Stimulated activated CD4-positive, alpha-beta T cell treated with anti-CD3 and anti-CD28 coated beads, Interleukin-15, amount 100 ng/mL, for 48 hours (primary cell): ENCODE measurements at regions not wholly inside any gene's neighbourhood (a gene's known extent, or its start where the extent isn't known, plus 50 kb on each side); places are given as distances from the start of the nearest gene placed in this dataset.

Source experiments
- DNase-seq, 2 donors: peaks; one replicate each; pipeline ENCODE4 v3.0.0-alpha.2; 2020; ENCODE audit warnings: low read depth in 2 of 2

- no peak for DNase-seq
Measured at GRCh38 chr7:32179567-32179966, 109.4 kb upstream of the PDE1C start.

GRCh38 chr7:32178677-32179366 is 108.6 kb upstream of the PDE1C start:
- no peak for DNase-seq

GRCh38 chr7:32177232-32177631 is 107.0 kb upstream of the PDE1C start:
- no peak for DNase-seq

DNA sequence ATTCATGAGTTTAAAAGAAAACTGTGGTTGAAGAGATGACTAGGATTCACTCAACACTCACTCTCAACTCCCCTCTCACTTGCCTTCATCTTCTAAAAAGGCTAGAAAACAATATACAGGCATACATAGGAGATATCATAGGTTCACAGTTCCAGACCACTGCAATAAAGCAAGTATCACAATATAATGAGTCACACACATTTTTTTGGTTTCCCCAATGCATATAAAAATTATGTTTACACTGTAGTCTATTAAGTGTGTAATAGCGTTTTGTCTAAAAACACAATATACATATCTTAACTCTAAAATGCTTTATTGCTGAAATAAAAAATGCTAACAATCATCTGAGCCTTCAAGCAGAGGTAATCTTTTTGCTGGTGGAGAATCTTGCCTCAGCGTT is 104.9 kb upstream of the PDE1C start:
- no peak for DNase-seq

- no peak for DNase-seq
Measured at GRCh38 chr7:32171248-32171647, 101.0 kb upstream of the PDE1C start.

DNA sequence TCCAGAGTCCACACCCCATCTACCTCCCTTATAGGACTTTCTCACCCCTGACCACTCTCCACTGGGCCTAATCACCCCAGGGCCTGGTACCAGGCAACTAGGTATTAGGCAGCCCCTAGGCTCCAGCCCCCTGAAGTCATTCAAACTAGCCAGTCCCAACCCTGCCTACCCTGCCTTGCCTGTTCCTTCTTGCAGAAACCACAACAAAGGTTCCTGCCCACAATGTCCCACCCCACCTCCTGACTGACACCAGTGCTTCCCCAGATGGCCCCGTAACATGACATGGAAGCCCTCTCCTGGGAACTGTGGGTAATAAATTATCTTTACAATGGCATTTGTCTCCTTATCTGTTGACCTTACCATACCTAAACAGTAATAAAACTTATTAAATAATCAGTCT is 100.6 kb upstream of the PDE1C start:
- no peak for DNase-seq

DNA sequence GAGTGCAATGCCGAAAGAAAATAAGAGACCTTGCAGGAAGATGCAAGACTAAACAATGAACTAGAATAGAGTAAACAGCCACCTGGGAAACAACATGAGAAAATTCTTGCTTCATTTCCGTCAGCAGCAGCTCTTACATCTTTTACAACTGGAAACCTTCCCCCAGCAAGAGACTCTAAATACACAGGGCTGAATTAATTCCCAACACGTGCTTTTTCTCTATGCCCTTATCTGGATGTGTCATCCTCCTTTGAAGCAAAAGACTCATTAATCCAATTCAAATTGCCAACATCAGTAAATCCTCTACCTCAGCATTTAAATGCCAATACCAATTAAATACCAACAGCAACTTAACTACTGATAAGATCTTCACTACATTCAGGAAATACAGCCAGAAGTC is 99.0 kb upstream of the PDE1C start:
- no peak for DNase-seq

- DNase-seq, result no peak
Measured at GRCh38 chr7:32167815-32168214, 97.6 kb upstream of the PDE1C start.

- DNase-seq, result no peak
Measured at GRCh38 chr7:32167256-32167655, 97.0 kb upstream of the PDE1C start.

DNA sequence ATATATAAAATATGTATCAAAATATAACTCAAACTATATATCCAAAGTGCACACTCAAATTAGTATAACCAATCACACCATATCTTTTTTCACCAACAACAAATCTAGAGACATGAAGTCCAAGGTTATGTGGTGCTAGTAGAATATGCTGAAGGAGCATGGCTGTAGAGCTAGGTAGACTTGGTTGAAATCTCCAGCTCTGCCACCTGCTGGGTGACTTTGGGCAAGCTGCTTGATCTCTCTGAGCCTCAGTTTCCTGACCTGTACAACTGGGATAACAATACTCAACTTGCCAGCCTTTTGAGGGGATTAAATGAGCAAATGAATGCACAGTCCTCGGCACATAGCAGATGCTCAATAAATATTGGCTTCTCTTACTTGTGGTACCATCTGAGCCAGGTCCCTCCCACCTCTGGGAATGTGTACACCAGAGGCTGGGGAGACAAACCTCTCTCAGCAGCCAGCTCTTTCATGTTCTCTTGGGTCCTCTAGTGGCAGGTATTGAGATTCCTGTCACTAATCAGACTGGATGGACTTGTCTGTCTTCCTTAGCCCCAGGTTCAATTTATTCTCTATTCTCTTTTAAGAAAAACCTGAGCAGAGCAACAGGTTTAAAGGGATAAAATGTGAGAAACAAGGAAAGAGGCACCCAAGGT is 94.3 kb upstream of the PDE1C start:
- no peak for DNase-seq

DNA sequence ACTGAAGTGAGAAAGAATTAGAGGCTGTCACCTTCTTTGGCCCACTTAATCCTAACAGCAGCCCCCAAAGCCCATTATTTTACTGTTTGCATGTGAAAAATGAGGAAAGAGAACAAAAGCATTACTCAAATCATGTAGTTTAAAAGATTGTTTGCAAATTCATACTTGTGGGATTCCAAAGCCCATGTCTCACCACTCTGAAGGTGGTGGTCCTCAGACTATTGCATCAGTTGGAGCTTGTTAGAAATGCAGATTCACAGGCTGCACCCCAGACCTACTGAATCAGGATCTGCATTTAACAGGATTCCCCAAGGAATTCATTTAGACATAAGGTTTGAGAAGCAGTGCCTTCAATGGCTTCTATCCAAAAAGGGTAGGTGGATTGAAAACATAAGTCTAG is 93.7 kb upstream of the PDE1C start:
- no peak for DNase-seq

DNA sequence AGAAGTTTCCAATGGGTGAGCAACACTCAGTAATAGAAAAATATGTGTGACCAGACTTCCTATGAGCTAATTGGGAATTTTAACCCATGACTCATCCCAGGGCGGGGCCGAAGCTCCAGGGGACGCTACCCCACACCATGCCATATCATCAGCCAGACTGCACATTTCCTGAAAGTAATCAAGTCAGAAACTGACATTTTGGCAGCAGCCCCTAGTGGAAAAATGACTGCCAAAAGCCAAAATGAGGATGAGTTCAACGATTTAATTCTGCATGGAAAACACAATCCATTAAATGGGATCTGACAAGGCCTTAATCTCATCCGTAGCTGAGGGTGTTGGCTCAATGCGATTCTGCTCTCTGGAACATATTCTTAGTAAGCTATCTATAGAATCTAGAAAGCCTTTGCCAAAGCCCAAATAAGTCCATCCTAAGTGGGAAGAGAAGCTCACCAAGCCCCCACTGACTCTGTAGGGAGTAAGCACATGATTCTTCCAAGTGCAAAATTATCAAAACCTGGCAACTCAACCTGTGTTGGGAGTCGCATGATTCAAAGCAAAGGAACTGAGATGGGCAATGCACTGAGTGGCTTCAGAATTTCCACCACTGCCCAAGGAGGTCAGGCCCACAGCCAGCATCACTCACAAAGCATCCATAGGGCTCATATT is 93.1 kb upstream of the PDE1C start:
- no peak for DNase-seq

DNA sequence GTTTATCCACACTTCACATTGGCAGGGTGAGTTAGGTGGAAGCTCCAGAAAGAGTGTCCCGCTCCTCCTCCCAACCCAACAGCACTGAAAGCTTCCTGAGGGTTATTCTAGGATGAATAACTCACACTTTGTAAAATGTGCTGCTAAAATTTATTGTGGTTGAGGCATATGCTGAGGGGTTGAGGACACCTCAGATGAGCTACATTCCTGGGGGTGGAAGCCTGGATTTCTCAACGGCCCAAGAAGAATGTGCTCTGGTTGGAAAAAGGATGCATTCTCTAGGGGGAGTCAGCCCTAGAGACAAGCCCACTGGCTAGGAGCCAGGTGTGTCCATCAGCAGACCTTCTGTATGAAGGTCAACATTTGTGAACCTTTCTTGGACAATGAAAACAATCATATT is 91.5 kb upstream of the PDE1C start:
- no peak for DNase-seq

DNA sequence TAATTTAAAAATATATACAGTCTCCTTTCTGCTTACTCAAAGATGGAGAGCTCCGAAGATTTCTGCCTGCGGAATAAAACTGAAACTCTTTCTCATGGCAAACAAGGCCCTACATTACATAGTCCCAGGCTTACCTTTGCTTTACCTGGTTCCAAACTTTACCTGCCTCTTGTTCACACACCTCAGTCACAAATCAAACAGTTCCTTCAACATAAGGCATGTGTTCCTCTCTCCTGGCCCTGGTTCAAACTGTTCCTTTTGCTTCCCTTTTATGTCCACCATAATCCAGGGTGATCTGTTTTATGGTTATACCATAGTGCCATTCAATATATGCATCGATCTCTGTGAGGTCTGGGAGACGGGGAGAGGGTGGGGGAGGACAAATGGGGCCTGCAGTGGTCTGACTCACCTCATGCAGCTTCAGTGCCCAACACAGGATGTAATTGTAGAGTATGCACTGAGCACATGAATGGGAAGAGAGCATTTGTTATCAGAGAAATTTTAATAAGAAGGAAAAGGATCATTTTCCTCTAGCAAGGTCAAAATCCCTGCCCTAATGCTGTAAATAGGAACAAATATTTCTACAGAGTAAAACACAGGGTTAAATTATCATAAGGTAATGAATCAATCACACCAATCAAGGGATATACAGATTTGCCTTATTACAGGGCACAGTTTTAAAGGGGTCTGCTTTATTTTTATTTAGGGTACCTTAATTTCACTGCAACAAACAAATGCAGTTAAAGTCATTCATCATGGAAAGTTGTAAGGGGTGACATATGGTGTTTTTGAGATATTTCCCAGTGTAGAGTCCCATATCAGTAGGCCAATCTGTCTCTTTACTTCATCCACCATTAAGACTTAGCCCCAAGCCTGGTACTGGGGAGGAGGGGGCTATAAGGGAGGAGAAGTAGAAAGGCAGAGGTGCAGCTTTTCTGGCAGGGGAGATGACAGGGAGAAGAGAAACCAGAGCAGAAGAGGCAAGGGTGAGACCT is 88.8 kb upstream of the PDE1C start:
- no peak for DNase-seq

DNA sequence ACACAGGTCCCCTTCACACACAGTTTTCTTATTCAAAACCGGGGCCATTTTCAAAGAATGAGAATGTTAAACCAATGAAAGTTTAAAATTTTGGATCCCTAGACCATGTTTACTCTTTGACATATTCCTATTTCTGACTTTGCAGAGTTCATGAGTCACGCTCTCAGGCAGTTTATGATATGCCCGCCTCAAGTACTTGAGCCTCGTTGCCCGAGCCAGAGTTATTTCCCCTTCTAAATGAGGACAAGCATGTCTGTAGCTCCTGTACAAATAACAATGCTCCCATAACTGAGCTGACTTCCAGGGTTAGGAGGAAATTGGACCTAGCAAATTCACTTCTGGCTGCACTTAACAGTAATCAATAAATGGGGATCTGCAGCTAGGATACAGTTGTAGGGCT is 87.9 kb upstream of the PDE1C start:
- DNase-seq, result no peak

- no peak for DNase-seq
Measured at GRCh38 chr7:32155712-32156111, 85.5 kb upstream of the PDE1C start.

DNA sequence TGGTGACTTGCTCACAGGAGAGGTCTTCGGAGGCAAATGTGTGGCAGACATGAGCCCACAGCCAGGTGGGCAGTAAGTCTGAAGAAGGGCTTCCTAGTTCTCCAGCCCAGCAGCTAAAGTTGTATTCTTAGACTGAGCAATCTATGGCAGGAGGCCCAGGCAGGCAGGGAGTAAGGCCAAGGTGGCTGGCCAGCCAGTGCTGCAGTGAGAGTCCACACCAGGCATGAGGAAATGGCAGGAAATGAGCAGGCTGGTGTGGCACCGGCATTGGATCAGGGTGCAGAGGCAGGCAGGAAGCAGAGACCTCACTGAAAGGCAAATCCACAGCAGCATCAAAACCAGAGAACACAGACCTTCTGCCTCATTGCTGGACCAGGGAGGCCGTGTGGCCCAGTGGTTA is 84.6 kb upstream of the PDE1C start:
- no peak for DNase-seq

DNA sequence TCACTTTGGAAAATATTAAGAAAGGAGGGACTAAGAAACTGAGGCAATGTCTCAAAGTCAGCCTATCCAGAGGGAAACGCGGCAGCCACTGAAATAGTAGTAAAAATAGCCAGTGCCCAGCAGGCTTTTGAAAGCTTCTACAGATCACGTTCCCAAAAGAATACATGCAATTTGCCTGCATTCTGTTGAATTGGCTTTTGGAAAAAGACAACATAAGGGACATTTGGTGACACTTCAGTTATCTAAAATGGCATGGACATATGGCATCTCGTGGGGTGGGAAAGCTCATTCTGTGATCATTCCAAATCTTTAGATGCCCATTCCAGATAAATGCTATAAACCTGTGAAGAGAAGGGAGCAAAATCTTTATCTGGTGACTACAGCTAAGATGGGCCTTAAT is 82.8 kb upstream of the PDE1C start:
- no peak for DNase-seq

- DNase-seq, result no peak
Measured at GRCh38 chr7:32152576-32152975, 82.4 kb upstream of the PDE1C start.

- no peak for DNase-seq
Measured at GRCh38 chr7:32150589-32150988, 80.4 kb upstream of the PDE1C start.

- no peak for DNase-seq
Measured at GRCh38 chr7:32150039-32150438, 79.8 kb upstream of the PDE1C start.
